Fibroblast of lung (primary cell): ENCODE measurements at regions not wholly inside any gene's neighbourhood (a gene's known extent, or its start where the extent isn't known, plus 50 kb on each side); places are given as distances from the start of the nearest gene placed in this dataset.

Experiments
- CTCF ChIP-seq, 2 donors: IDR thresholded peaks in 1 of 2; conservative IDR thresholded peaks in 1 of 2; 1 replicate in 1 of 2; 2 replicates in 1 of 2; pipeline ENCODE4 v1.5.1; 2011 to 2012; ENCODE audit warnings: low read length in 2 of 2, control low read depth in 1 of 2, inconsistent platforms in 1 of 2, low read depth in 1 of 2, mild to moderate bottlenecking in 1 of 2
- EZH2 ChIP-seq: IDR thresholded peaks from 2 replicates; pipeline ENCODE4 v1.5.1; 2012; ENCODE audit warnings: low read length, control low read depth, mild to moderate bottlenecking; ENCODE audit errors: missing control alignments

- no peak for TF ChIP-seq CTCF (conservative IDR thresholded peaks at IDR 0.05 in 1 of 2, IDR thresholded peaks at IDR 0.05 in 1 of 2; ENCODE audit: low read depth in 1 of 2, low read length in 2 of 2)
- TF ChIP-seq EZH2 = no peak
Measured at GRCh38 chr21:35266546-35266945, 217.4 kb upstream of the RUNX1 start.
